ENCODE measurements at regions not wholly inside any gene's neighbourhood (a gene's known extent, or its start where the extent isn't known, plus 50 kb on each side); places are given as distances from the start of the nearest gene placed in this dataset.

DNA sequence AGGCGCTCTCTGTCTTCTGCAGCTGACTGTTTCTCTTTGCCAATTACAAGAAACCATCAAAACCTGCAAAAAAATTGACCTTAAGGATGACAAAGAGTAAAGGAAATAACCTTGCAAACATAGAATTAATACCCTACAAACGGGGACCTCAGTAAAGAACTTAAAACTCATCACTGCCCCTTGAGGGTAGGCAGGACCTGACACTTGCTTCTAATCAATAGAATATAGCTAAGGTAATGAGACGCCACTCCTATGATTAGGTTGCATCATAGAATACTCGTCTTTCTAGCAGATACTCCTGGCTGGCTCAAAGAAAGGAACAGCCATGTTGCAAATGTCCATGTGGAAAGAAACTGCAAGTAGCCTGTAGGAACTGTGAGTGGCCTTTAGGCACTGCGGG is 140.0 kb downstream of the XPNPEP1 start:
- no peaks in the 10 kb centered on the region for H4K20me1 ChIP-seq (ENCODE audit: control insufficient read depth, insufficient read depth, insufficient read length)
- H3K4me2 ChIP-seq (ENCODE audit: insufficient read depth, insufficient read length, low read length) = no peak overlapping the region
- H3K23ac ChIP-seq (ENCODE audit: insufficient read length, low read depth, low read length) = no peak overlapping the region
- H3K14ac ChIP-seq (ENCODE audit: insufficient read depth, low read length) = no peak overlapping the region
- H2BK5ac ChIP-seq (ENCODE audit: insufficient read length, low read length) = no peak overlapping the region
- H4K91ac ChIP-seq (ENCODE audit: insufficient read length, low read depth, low read length) = no peak overlapping the region
- Mint-ChIP-seq H3K27me3 (ENCODE audit: low read depth) (0 out of 2 replicates have a peak, but pooled peaks cover 5% of the 10 kb centered on the region), H3K36me3 (ENCODE audit: insufficient read depth in 1 of 3, low read depth in 3 of 3) (no peaks in the 10 kb centered on the region), H3K27ac (no peak overlapping the region), H3K9me3 (no peaks in the 10 kb centered on the region; a peak in 1 of 5 replicates), H3K4me3 (no peak overlapping the region), H3K4me1 (peaks cover 31 to 33% of the 10 kb centered on the region in 2 experiments)
- TF ChIP-seq, protein P1, sequence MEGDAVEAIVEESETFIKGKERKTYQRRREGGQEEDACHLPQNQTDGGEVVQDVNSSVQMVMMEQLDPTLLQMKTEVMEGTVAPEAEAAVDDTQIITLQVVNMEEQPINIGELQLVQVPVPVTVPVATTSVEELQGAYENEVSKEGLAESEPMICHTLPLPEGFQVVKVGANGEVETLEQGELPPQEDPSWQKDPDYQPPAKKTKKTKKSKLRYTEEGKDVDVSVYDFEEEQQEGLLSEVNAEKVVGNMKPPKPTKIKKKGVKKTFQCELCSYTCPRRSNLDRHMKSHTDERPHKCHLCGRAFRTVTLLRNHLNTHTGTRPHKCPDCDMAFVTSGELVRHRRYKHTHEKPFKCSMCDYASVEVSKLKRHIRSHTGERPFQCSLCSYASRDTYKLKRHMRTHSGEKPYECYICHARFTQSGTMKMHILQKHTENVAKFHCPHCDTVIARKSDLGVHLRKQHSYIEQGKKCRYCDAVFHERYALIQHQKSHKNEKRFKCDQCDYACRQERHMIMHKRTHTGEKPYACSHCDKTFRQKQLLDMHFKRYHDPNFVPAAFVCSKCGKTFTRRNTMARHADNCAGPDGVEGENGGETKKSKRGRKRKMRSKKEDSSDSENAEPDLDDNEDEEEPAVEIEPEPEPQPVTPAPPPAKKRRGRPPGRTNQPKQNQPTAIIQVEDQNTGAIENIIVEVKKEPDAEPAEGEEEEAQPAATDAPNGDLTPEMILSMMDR (conservative IDR thresholded peaks at IDR 0.05) = peak; percentile 29; the same call in 1 of the 3 replicates
- H3K4ac ChIP-seq (ENCODE audit: low read depth, low read length) = no peak overlapping the region
- H3K79me2 ChIP-seq (ENCODE audit: insufficient read depth, low read length) = no peaks in the 10 kb centered on the region
- no peak for DNase-seq
- H3K27ac ChIP-seq (ENCODE audit: insufficient read length, low read depth, low read length) = no peak overlapping the region
- peaks cover 17% of the 10 kb centered on the region; the same call in 1 of the 2 replicates for H3K4me1 ChIP-seq (ENCODE audit: insufficient read depth, low read length)
- no peak overlapping the region for H2AFZ ChIP-seq (ENCODE audit: low read length)
- no peak overlapping the region for H2BK12ac ChIP-seq (ENCODE audit: insufficient read length, low read depth, low read length)
- H3K79me1 ChIP-seq (ENCODE audit: insufficient read depth, low read depth, low read length, poor library complexity, severe bottlenecking) = no peaks in the 10 kb centered on the region
- H4K8ac ChIP-seq (replicated peaks; ENCODE audit: insufficient read length, low read depth, low read length) = no peak overlapping the region
- no peak overlapping the region for H3T11ph ChIP-seq (ENCODE audit: low read length)
- no peak overlapping the region for H3K9ac ChIP-seq (ENCODE audit: extremely low read depth, insufficient read length, low read length)
- WGBS (ENCODE audit: extremely low coverage, insufficient read length, low lambda C conversion rate) = no CpG with 5 or more reads among the region's 5 CpGs
- H3K9me3 ChIP-seq (ENCODE audit: control insufficient read depth, low read depth, low read length) = no peaks in the 10 kb centered on the region
- no peak overlapping the region for H4K5ac ChIP-seq (ENCODE audit: insufficient read length, low read depth, low read length)
- no peak overlapping the region for H2BK120ac ChIP-seq (ENCODE audit: low read depth, low read length, poor library complexity, severe bottlenecking)
- H3K18ac ChIP-seq (ENCODE audit: insufficient read length, low read depth, low read length) = no peak overlapping the region
- H2BK20ac ChIP-seq (ENCODE audit: low read depth, low read length, poor library complexity, severe bottlenecking) = no peak overlapping the region
- no peak overlapping the region for H2BK15ac ChIP-seq (ENCODE audit: low read depth, low read length)
- no peak overlapping the region for H3K56ac ChIP-seq (ENCODE audit: insufficient read length, low read depth, low read length)
- H3K27me3 ChIP-seq (ENCODE audit: insufficient read depth, low read length) = no peaks in the 10 kb centered on the region
- H2AK5ac ChIP-seq (ENCODE audit: insufficient read length, low read length) = no peak overlapping the region
- H3K23me2 ChIP-seq (ENCODE audit: insufficient read length, low read depth, low read length, poor library complexity, severe bottlenecking) = no peaks in the 10 kb centered on the region

Data from H9 (cell line).